A673 (cell line): ENCODE measurements at regions not wholly inside any gene's neighbourhood (a gene's known extent, or its start where the extent isn't known, plus 50 kb on each side); places are given as distances from the start of the nearest gene placed in this dataset.

Experiments used
- CTCF ChIP-seq: fragments of 300-800, 200-600 bp; sonication (generic); conservative IDR thresholded peaks from 2 replicates; pipeline ENCODE4 v1.5.1; 2017; ENCODE audit warnings: low read depth, mild to moderate bottlenecking, antibody characterized with exemption, low read length, moderate library complexity, mixed read lengths
- EZH2 ChIP-seq: fragments of 200-600 bp; sonication (generic); IDR thresholded peaks from 2 replicates; pipeline ENCODE4 v1.6.1; 2017; ENCODE audit warnings: borderline replicate concordance, low read depth, mild to moderate bottlenecking, mixed read lengths, antibody characterized with exemption, low read length; ENCODE audit not compliant: poor library complexity, severe bottlenecking

GRCh38 chr2:23050388-23050787 lies 334.6 kb upstream of the KLHL29 start:
- TF ChIP-seq EZH2 (no peak), CTCF (no peak)
